ENCODE measurements at regions not wholly inside any gene's neighbourhood (a gene's known extent, or its start where the extent isn't known, plus 50 kb on each side); places are given as distances from the start of the nearest gene placed in this dataset.

DNA sequence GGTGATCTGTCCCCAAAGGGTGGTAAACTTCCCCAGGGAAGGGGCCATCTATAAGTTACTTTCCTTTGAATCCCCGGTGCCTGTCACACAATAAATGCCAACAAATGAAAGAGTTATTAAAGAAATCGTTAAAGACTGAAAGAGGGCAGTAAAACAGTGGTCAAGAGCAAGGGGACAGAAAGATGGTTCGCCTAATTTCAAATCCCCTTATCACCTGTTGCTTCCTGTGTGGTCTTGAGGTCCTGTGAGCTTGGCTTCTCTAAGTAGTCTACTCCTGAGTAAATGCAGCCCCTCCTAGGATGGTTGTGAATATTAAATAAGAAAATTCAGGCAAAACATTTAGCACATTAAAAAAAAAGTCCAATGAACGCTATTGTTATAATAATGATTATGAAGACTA lies 225.7 kb upstream of the ADAMTS9 start:
- TF ChIP-seq, protein P1, sequence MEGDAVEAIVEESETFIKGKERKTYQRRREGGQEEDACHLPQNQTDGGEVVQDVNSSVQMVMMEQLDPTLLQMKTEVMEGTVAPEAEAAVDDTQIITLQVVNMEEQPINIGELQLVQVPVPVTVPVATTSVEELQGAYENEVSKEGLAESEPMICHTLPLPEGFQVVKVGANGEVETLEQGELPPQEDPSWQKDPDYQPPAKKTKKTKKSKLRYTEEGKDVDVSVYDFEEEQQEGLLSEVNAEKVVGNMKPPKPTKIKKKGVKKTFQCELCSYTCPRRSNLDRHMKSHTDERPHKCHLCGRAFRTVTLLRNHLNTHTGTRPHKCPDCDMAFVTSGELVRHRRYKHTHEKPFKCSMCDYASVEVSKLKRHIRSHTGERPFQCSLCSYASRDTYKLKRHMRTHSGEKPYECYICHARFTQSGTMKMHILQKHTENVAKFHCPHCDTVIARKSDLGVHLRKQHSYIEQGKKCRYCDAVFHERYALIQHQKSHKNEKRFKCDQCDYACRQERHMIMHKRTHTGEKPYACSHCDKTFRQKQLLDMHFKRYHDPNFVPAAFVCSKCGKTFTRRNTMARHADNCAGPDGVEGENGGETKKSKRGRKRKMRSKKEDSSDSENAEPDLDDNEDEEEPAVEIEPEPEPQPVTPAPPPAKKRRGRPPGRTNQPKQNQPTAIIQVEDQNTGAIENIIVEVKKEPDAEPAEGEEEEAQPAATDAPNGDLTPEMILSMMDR (IDR thresholded peaks at IDR 0.05): no peak
- TF ChIP-seq EP300 (IDR thresholded peaks at IDR 0.05): no peak
- TF ChIP-seq POLR2A (IDR thresholded peaks at IDR 0.05): no peak

Measured in ovary (tissue), 3 donors.